Liver (tissue), 8 donors: ENCODE measurements at regions not wholly inside any gene's neighbourhood (a gene's known extent, or its start where the extent isn't known, plus 50 kb on each side); places are given as distances from the start of the nearest gene placed in this dataset.

Experiments used
- DNase-seq: peaks from one replicate; pipeline ENCODE4 v3.0.0-alpha.2; 2017; ENCODE audit warnings: low spot score
- H3K27ac ChIP-seq, 2 donors: one replicate each; pipeline ENCODE4 v1.7.0; 2013; ENCODE audit warnings: inconsistent platforms in 2 of 2, low read length in 2 of 2, control low read depth in 1 of 2, low read depth in 1 of 2, mild to moderate bottlenecking in 1 of 2
- H3K27me3 ChIP-seq, 4 donors: one replicate each; pipeline versions ENCODE4 v1.6.1 to v1.7.0; 2013; ENCODE audit warnings: low read length in 3 of 4, inconsistent platforms in 1 of 4, mild to moderate bottlenecking in 1 of 4, moderate library complexity in 1 of 4; ENCODE audit not compliant: control insufficient read depth in 4 of 4, insufficient read depth in 4 of 4
- H3K36me3 ChIP-seq, 4 donors: one replicate each; pipeline versions ENCODE4 v1.6.1 to v1.7.0; 2013; ENCODE audit warnings: low read length in 3 of 4, mild to moderate bottlenecking in 3 of 4, low read depth in 1 of 4, moderate library complexity in 1 of 4; ENCODE audit not compliant: control insufficient read depth in 4 of 4, insufficient read depth in 3 of 4
- H3K4me1 ChIP-seq, 4 donors: one replicate each; pipeline versions ENCODE4 v1.6.1 to v1.7.0; 2013; ENCODE audit warnings: low read length in 3 of 4, mild to moderate bottlenecking in 3 of 4, moderate library complexity in 1 of 4; ENCODE audit not compliant: control insufficient read depth in 4 of 4, insufficient read depth in 4 of 4
- H3K4me3 ChIP-seq, 3 donors: one replicate each; pipeline versions ENCODE4 v1.6.1 to v1.7.0; 2013; ENCODE audit warnings: low read length in 3 of 3, control low read depth in 1 of 3, low read depth in 1 of 3, mild to moderate bottlenecking in 1 of 3
- H3K9ac ChIP-seq, 2 donors: one replicate each; pipeline ENCODE4 v1.7.0; 2013; ENCODE audit warnings: low read length in 2 of 2, mild to moderate bottlenecking in 2 of 2, moderate library complexity in 2 of 2, control low read depth in 1 of 2, low read depth in 1 of 2
- H3K9me3 ChIP-seq, 4 donors: one replicate each; pipeline versions ENCODE4 v1.6.1 to v1.7.0; 2013; ENCODE audit warnings: low read length in 3 of 4; ENCODE audit not compliant: control insufficient read depth in 4 of 4
- ATF3 ChIP-seq: IDR thresholded peaks from 2 replicates; pipeline ENCODE4 v1.6.1; 2016; ENCODE audit warnings: antibody characterized with exemption
- CTCF ChIP-seq: fragments of 150-350 bp; IDR thresholded peaks from 2 replicates; pipeline ENCODE4 v1.5.1; 2017; ENCODE audit warnings: improper control_type of control experiment, low read depth, low read length; ENCODE audit not compliant: missing input control
- EGR1 ChIP-seq, 2 donors: IDR thresholded peaks; 2 replicates each; pipeline ENCODE4 v1.6.1; 2016 to 2018; ENCODE audit warnings: antibody characterized with exemption in 2 of 2, low read depth in 2 of 2
- FOXA1 ChIP-seq: IDR thresholded peaks from 2 replicates; pipeline ENCODE4 v1.6.1; 2016; ENCODE audit warnings: antibody characterized with exemption
- FOXA2 ChIP-seq: IDR thresholded peaks from 2 replicates; pipeline ENCODE4 v1.6.1; 2016; ENCODE audit warnings: antibody characterized with exemption
- GABPA ChIP-seq, 2 donors: IDR thresholded peaks in 1 of 2; conservative IDR thresholded peaks in 1 of 2; 2 replicates each; pipeline ENCODE4 v1.6.1; 2016; ENCODE audit warnings: antibody characterized with exemption in 2 of 2, mild to moderate bottlenecking in 1 of 2, moderate library complexity in 1 of 2
- HNF4A ChIP-seq, 2 donors: conservative IDR thresholded peaks; 2 replicates each; pipeline ENCODE4 v1.6.1; 2016; ENCODE audit warnings: antibody characterized with exemption in 2 of 2, mild to moderate bottlenecking in 2 of 2
- HNF4G ChIP-seq: IDR thresholded peaks from 2 replicates; pipeline ENCODE4 v1.6.1; 2016; ENCODE audit warnings: antibody characterized with exemption
- JUND ChIP-seq, 2 donors: IDR thresholded peaks; 2 replicates each; pipeline ENCODE4 v1.6.1; 2016; ENCODE audit warnings: antibody characterized with exemption in 2 of 2
- NR2F2 ChIP-seq: IDR thresholded peaks from 2 replicates; pipeline ENCODE4 v1.6.1; 2016; ENCODE audit warnings: antibody characterized with exemption
- RAD21 ChIP-seq, 2 donors: IDR thresholded peaks; 2 replicates each; pipeline ENCODE4 v1.6.1; 2016; ENCODE audit warnings: antibody characterized with exemption in 2 of 2, mild to moderate bottlenecking in 2 of 2
- RXRA ChIP-seq, 2 donors: IDR thresholded peaks; 2 replicates each; pipeline ENCODE4 v1.6.1; 2017 to 2018; ENCODE audit warnings: antibody characterized with exemption in 2 of 2, mild to moderate bottlenecking in 1 of 2
- SP1 ChIP-seq: IDR thresholded peaks from 2 replicates; pipeline ENCODE4 v1.6.1; 2018; ENCODE audit warnings: antibody characterized with exemption, mild to moderate bottlenecking
- TAF1 ChIP-seq: conservative IDR thresholded peaks from 2 replicates; pipeline ENCODE4 v1.6.1; 2016; ENCODE audit warnings: antibody characterized with exemption, mild to moderate bottlenecking
- YY1 ChIP-seq: IDR thresholded peaks from 2 replicates; pipeline ENCODE4 v1.6.1; 2016; ENCODE audit warnings: antibody characterized with exemption, mild to moderate bottlenecking
- WGBS: extraction: QIAGEN DNeasy Blood & Tissue Kit; methylation state at CpG from one replicate; pipeline ENCODE4 v1.1.7; 2013; 5-methylcytosine and 5-hydroxymethylcytosine counted together
- TF ChIP-seq, protein P1 (sequence below): IDR thresholded peaks from 2 replicates; pipeline ENCODE4 v1.6.1; 2016; ENCODE audit warnings: antibody characterized with exemption
- TF ChIP-seq, protein P2 (sequence below): IDR thresholded peaks from 2 replicates; pipeline ENCODE4 v1.6.1; 2016; ENCODE audit warnings: antibody characterized with exemption, mild to moderate bottlenecking
- TF ChIP-seq, protein P3 (sequence below): IDR thresholded peaks from 2 replicates; pipeline ENCODE4 v1.6.1; 2016; ENCODE audit warnings: antibody characterized with exemption
- donor health status: healthy.
- donor health status: healthy.
- donor health status: healthy.
- donor health status: healthy.
- donor health status: healthy.

DNA sequence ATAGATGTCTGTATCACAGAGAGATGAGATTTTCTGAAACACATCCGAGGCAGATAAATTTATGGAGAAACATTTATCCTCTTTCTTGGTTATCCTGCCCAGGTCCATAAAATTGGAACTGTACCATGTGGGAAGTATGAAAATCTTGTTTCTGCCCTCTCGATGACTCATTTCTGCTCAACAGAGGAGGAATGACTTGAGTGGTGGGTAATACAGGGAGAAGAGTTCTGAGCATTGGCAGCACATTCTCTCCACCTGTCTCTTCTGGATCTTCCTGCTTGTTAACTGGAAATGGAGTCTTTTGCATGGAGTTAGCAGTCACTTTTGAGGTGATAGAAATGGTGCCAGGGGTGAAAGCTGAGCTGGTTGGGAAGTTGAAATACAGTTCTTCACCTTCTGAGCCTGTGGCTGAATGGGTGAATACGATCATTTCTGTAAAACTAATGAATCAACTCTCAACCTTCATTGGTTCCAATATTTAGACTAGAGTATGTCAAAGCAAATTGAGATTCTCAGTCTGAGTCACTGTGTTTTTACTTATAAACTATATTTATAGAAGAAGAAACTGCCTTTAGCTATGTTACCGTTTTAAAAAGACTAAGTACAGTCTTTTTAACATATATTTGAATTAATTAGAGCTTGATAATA, 945.5 kb downstream of the SORCS3 start:
- no peaks in the 10 kb centered on the region for H3K36me3 ChIP-seq
- DNase-seq, result no peak
- H3K27ac ChIP-seq, result no peak overlapping the region
- H3K4me3 ChIP-seq, result no peak overlapping the region
- H3K27me3 ChIP-seq, result no peaks in the 10 kb centered on the region
- 66% methylated on average over 4 of the region's 4 CpGs for WGBS
- no peaks in the 10 kb centered on the region for H3K9me3 ChIP-seq
- H3K9ac ChIP-seq, result no peak overlapping the region
- no peaks in the 10 kb centered on the region for H3K4me1 ChIP-seq
- TF ChIP-seq EGR1 (IDR thresholded peaks at IDR 0.05; ENCODE audit: low read depth in 2 of 2), result no peak
- TF ChIP-seq HNF4A (conservative IDR thresholded peaks at IDR 0.05), result no peak
- TF ChIP-seq, protein P1, sequence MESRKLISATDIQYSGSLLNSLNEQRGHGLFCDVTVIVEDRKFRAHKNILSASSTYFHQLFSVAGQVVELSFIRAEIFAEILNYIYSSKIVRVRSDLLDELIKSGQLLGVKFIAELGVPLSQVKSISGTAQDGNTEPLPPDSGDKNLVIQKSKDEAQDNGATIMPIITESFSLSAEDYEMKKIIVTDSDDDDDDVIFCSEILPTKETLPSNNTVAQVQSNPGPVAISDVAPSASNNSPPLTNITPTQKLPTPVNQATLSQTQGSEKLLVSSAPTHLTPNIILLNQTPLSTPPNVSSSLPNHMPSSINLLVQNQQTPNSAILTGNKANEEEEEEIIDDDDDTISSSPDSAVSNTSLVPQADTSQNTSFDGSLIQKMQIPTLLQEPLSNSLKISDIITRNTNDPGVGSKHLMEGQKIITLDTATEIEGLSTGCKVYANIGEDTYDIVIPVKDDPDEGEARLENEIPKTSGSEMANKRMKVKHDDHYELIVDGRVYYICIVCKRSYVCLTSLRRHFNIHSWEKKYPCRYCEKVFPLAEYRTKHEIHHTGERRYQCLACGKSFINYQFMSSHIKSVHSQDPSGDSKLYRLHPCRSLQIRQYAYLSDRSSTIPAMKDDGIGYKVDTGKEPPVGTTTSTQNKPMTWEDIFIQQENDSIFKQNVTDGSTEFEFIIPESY, result no peak
- TF ChIP-seq RXRA (IDR thresholded peaks at IDR 0.05), result no peak
- TF ChIP-seq ATF3, result no peak
- TF ChIP-seq NR2F2, result no peak
- TF ChIP-seq SP1, result no peak
- TF ChIP-seq, protein P2, sequence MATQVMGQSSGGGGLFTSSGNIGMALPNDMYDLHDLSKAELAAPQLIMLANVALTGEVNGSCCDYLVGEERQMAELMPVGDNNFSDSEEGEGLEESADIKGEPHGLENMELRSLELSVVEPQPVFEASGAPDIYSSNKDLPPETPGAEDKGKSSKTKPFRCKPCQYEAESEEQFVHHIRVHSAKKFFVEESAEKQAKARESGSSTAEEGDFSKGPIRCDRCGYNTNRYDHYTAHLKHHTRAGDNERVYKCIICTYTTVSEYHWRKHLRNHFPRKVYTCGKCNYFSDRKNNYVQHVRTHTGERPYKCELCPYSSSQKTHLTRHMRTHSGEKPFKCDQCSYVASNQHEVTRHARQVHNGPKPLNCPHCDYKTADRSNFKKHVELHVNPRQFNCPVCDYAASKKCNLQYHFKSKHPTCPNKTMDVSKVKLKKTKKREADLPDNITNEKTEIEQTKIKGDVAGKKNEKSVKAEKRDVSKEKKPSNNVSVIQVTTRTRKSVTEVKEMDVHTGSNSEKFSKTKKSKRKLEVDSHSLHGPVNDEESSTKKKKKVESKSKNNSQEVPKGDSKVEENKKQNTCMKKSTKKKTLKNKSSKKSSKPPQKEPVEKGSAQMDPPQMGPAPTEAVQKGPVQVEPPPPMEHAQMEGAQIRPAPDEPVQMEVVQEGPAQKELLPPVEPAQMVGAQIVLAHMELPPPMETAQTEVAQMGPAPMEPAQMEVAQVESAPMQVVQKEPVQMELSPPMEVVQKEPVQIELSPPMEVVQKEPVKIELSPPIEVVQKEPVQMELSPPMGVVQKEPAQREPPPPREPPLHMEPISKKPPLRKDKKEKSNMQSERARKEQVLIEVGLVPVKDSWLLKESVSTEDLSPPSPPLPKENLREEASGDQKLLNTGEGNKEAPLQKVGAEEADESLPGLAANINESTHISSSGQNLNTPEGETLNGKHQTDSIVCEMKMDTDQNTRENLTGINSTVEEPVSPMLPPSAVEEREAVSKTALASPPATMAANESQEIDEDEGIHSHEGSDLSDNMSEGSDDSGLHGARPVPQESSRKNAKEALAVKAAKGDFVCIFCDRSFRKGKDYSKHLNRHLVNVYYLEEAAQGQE, result no peak
- TF ChIP-seq GABPA (IDR thresholded peaks at IDR 0.05 in 1 of 2, conservative IDR thresholded peaks at IDR 0.05 in 1 of 2), result no peak
- TF ChIP-seq RAD21 (IDR thresholded peaks at IDR 0.05), result no peak
- TF ChIP-seq YY1, result no peak
- no peak for TF ChIP-seq CTCF
- TF ChIP-seq TAF1, result no peak
- TF ChIP-seq, protein P3, sequence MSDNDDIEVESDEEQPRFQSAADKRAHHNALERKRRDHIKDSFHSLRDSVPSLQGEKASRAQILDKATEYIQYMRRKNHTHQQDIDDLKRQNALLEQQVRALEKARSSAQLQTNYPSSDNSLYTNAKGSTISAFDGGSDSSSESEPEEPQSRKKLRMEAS, result no peak
- TF ChIP-seq HNF4G, result no peak
- no peak for TF ChIP-seq FOXA1
- TF ChIP-seq FOXA2, result no peak
- TF ChIP-seq JUND (IDR thresholded peaks at IDR 0.05), result no peak
